Gastroesophageal sphincter (tissue), 4 donors: ENCODE measurements at regions not wholly inside any gene's neighbourhood (a gene's known extent, or its start where the extent isn't known, plus 50 kb on each side); places are given as distances from the start of the nearest gene placed in this dataset.

Experiments
- ATAC-seq: fragments of 150-250 bp; one replicate; pipeline ENCODE4 v1.9.1; 2016; ENCODE audit warnings: mild to moderate bottlenecking, moderate library complexity
- H3K27ac ChIP-seq, 4 donors: fragments of 200-600 bp; sonication (generic) in 3 of 4; 1 replicate in 3 of 4; 2 replicates in 1 of 4; pipeline ENCODE4 v1.5.1; 2016 to 2019
- H3K27me3 ChIP-seq: fragments of 200-600 bp; sonication (generic); one replicate; pipeline ENCODE4 v1.5.1; 2019
- H3K36me3 ChIP-seq, 2 donors: fragments of 200-600 bp; sonication (generic); one replicate each; pipeline ENCODE4 v1.5.1; 2019; ENCODE audit warnings: control low read depth in 1 of 2
- H3K4me1 ChIP-seq, 3 donors: fragments of 200-600 bp; sonication (generic); 1 replicate in 2 of 3; 2 replicates in 1 of 3; pipeline ENCODE4 v1.5.1; 2016 to 2019; ENCODE audit warnings: control low read depth in 2 of 3
- H3K4me3 ChIP-seq, 2 donors: fragments of 200-600 bp; sonication (generic); one replicate each; pipeline ENCODE4 v1.5.1; 2019; ENCODE audit warnings: mild to moderate bottlenecking in 1 of 2, moderate library complexity in 1 of 2
- H3K9me3 ChIP-seq, 3 donors: fragments of 200-600 bp; sonication (generic); one replicate each; pipeline ENCODE4 v1.5.1; 2017 to 2019; ENCODE audit warnings: control low read depth in 2 of 3
- EP300 ChIP-seq: sonication (generic); formaldehyde crosslinking; IDR thresholded peaks from one replicate; pipeline ENCODE4 v1.6.1; 2017; ENCODE audit warnings: antibody characterized with exemption, mild to moderate bottlenecking
- POLR2A ChIP-seq, 2 donors: fragments of 450-650 bp; IDR thresholded peaks; one replicate each; pipeline ENCODE4 v1.6.1; 2017; ENCODE audit warnings: antibody characterized with exemption in 2 of 2, mild to moderate bottlenecking in 2 of 2, moderate library complexity in 1 of 2
- POLR2AphosphoS5 ChIP-seq: sonication (generic); formaldehyde crosslinking; IDR thresholded peaks from one replicate; pipeline ENCODE4 v1.6.1; 2017; ENCODE audit warnings: antibody characterized with exemption
- WGBS, 2 donors: methylation state at CpG; one replicate each; pipeline ENCODE4 v1.1.5; 2018; ENCODE audit warnings: low coverage in 1 of 2; 5-methylcytosine and 5-hydroxymethylcytosine counted together
- TF ChIP-seq, protein P1 (sequence below), 4 experiments: fragments of 200-600 bp in 2 of 4; fragments of 450-650 bp in 2 of 4; sonication (generic) in 1 of 4; IDR thresholded peaks; one replicate each; pipeline ENCODE4 v1.5.1; 2017 to 2019; ENCODE audit warnings: antibody characterized with exemption in 4 of 4, mild to moderate bottlenecking in 2 of 4, moderate library complexity in 2 of 4

DNA sequence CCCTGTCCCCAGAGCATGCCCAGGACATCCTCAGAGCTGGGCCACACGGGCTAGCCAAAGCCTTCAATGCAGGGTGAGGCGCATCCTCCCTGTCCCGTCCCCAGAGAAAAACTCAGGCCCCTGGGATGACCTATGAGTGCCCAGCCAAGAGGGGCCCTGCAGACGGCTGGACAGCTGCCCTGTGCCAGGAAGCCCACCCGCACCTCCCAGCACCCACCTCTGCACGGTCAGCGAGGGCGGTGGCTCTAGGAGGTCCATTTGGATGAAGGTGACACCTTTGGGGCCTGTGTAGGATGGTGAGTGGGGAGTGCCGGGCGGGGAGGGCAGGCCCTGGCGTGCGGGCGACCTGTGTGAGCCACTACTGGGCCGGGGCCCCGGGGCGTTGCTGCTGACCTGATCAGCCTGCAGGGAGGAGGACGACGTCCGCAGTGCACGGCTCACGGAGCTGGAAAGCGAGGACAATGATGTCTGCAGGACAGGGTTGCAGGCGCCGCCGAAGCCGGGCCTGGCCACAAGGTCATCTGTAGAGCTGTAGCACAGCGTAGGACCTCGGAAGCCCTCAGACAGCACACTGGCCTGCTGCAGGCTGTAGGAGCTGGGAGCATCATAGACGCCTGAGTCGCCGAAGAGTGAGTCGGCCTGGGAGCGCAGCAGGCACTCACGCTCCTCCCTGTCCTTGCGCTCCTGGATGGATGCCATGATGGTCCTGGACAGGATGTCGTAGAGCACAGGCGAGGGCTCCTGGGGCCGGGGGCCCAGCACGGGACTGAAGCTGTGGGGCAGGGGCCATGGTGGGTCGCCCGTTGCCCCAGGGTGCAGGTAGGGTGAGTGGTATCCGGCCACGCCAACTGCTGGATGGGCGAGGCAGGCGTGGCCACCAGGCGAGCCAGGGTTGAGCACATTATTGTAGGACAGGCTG is 180.5 kb downstream of the IGLL1 start:
- H3K36me3 ChIP-seq: no peaks in the 10 kb centered on the region
- no peak overlapping the region for H3K27ac ChIP-seq
- no peak for ATAC-seq
- no peaks in the 10 kb centered on the region for H3K9me3 ChIP-seq
- peaks cover 0 to 14% (median 0%) of the 10 kb centered on the region in 3 donors for H3K4me1 ChIP-seq
- 85% methylated on average over 17 of the region's 46 CpGs; no CpG with 5 or more reads in 1 of the 2 donors for WGBS, 2 donors
- H3K4me3 ChIP-seq: no peak overlapping the region
- TF ChIP-seq, protein P1, sequence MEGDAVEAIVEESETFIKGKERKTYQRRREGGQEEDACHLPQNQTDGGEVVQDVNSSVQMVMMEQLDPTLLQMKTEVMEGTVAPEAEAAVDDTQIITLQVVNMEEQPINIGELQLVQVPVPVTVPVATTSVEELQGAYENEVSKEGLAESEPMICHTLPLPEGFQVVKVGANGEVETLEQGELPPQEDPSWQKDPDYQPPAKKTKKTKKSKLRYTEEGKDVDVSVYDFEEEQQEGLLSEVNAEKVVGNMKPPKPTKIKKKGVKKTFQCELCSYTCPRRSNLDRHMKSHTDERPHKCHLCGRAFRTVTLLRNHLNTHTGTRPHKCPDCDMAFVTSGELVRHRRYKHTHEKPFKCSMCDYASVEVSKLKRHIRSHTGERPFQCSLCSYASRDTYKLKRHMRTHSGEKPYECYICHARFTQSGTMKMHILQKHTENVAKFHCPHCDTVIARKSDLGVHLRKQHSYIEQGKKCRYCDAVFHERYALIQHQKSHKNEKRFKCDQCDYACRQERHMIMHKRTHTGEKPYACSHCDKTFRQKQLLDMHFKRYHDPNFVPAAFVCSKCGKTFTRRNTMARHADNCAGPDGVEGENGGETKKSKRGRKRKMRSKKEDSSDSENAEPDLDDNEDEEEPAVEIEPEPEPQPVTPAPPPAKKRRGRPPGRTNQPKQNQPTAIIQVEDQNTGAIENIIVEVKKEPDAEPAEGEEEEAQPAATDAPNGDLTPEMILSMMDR (IDR thresholded peaks at IDR 0.05): no peak
- TF ChIP-seq POLR2A (IDR thresholded peaks at IDR 0.05): no peak
- TF ChIP-seq EP300: no peak
- TF ChIP-seq POLR2AphosphoS5: no peak
- peaks cover 4% of the 10 kb centered on the region for H3K27me3 ChIP-seq

DNA sequence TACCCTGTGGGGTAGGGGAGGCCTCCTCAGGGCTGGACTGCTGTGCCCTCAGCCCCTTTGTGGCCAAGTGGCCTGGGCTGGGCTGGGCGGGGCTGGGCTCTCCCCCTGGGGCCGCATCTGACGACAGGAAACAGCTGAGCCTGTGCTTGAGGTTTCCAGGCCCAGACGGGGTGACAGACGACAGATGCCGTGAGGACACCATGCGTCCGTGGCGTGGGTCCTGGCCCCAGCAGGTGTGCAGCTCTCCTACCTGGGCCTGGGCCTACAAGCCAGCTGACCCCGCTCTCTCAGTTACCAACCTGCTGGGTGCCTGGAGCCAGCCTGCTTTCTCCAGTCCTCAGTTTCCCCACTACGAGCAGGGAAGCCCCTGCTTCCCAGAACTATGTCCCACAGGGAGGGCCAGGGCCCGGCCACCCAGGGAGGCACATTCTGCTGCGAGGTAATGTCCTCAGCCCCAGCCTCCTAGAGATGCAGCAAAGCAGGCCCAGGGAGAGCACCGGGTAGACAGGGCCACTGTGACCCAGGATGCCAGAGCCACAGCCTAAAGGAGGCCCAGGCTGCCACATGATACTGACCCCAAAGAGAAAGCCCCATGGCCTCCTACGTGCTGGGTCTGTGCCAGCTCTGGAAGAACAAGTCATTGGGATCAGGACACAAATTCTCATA is 181.3 kb downstream of the IGLL1 start:
- no peak for TF ChIP-seq POLR2AphosphoS5
- no peak for TF ChIP-seq EP300
- TF ChIP-seq, protein P1 (IDR thresholded peaks at IDR 0.05): no peak
- TF ChIP-seq POLR2A (IDR thresholded peaks at IDR 0.05): no peak
- no CpG with 5 or more reads among the region's 15 CpGs for WGBS, 2 donors
- no peak overlapping the region for H3K27ac ChIP-seq
- no peaks in the 10 kb centered on the region for H3K27me3 ChIP-seq
- no peak overlapping the region for H3K4me3 ChIP-seq
- peaks cover 0 to 14% (median 0%) of the 10 kb centered on the region in 3 donors for H3K4me1 ChIP-seq
- no peaks in the 10 kb centered on the region for H3K36me3 ChIP-seq
- H3K9me3 ChIP-seq: no peaks in the 10 kb centered on the region
- ATAC-seq: no peak

- no peak overlapping the region for H3K4me3 ChIP-seq
- no peaks in the 10 kb centered on the region for H3K27me3 ChIP-seq
- no peak overlapping the region for H3K27ac ChIP-seq
- H3K36me3 ChIP-seq: no peaks in the 10 kb centered on the region
- TF ChIP-seq EP300: no peak
- TF ChIP-seq, protein P1 (IDR thresholded peaks at IDR 0.05): no peak
- TF ChIP-seq POLR2A (IDR thresholded peaks at IDR 0.05): no peak
- TF ChIP-seq POLR2AphosphoS5: no peak
- H3K4me1 ChIP-seq: peaks cover 0 to 12% (median 0%) of the 10 kb centered on the region in 3 donors
- 74 to 87% methylated on average over 3 to 7 of the region's 29 CpGs for WGBS, 2 donors
- ATAC-seq: no peak
- H3K9me3 ChIP-seq: no peaks in the 10 kb centered on the region
These were observed 182.2 kb downstream of the IGLL1 start for GRCh38 chr22:23397613-23398567.

DNA sequence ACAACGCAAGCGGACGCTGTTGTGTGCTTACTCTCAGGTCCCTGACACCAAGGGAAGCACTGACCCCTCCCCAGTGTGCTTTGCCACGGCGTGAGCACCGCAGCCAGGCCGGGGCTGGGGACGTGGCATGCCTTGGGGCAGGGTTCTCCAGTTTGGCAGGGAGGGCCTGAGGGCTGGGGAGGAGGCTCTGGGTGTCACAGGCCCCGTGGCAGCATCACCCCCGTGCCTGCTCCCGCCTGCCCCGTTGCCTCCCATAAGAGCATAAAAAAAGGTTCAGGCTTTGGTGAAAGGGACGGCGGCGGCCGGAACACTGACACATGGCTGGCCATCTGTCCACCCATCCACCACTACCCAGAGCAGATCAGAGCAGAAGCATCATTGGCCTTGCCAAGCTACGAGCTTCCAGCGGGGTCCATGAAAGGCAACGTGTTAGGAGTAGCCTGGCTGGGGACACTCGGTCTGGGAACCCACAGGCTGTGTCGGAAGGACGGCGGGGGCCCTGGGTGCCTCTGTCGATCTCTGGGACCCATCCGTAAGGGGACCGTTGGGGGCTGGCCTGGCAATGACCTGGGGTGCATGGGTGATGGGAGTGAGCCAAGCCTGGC is 183.0 kb downstream of the IGLL1 start:
- Histone ChIP-seq H3K9me3 (no peaks in the 10 kb centered on the region), H3K4me3 (no peak overlapping the region), H3K4me1 (peaks cover 0 to 6% (median 0%) of the 10 kb centered on the region in 3 donors), H3K27me3 (no peaks in the 10 kb centered on the region), H3K36me3 (no peaks in the 10 kb centered on the region), H3K27ac (no peak overlapping the region)
- WGBS, 2 donors: 75 to 83% methylated on average over 10 to 17 of the region's 26 CpGs
- ATAC-seq: no peak
- TF ChIP-seq POLR2A (IDR thresholded peaks at IDR 0.05): no peak
- TF ChIP-seq, protein P1 (IDR thresholded peaks at IDR 0.05): no peak
- no peak for TF ChIP-seq POLR2AphosphoS5
- TF ChIP-seq EP300: no peak
